ENCODE measurements at regions not wholly inside any gene's neighbourhood (a gene's known extent, or its start where the extent isn't known, plus 50 kb on each side); places are given as distances from the start of the nearest gene placed in this dataset.
"Not testable (repeated sequence)": the region's sequence is repeated elsewhere in the genome, so short reads cannot be mapped to it uniquely, and the experiment has no call there.

GRCh38 chr7:113267885-113268284 is 149.5 kb upstream of the SMIM30 start:
- Histone ChIP-seq H3K27me3 (no peaks in the 10 kb centered on the region), H3K4me3 (no peak overlapping the region), H3K36me3 (no peaks in the 10 kb centered on the region), H3K9me3 (peaks cover 23 to 24% of the 10 kb centered on the region in 2 donors), H3K4me1 (no peaks in the 10 kb centered on the region), H3K27ac (no peak overlapping the region)
- TF ChIP-seq POLR2AphosphoS5 (IDR thresholded peaks at IDR 0.05) (no peak), POLR2A (IDR thresholded peaks at IDR 0.05) (no peak), CTCF (IDR thresholded peaks at IDR 0.05) (no peak)
- intact Hi-C loops (cut with DNase I; ENCODE audit: low total_unique reads) = no loop called here
- no peak for DNase-seq (ENCODE audit: low spot score in 2 of 2)

GRCh38 chr7:113267271-113267670 is 148.9 kb upstream of the SMIM30 start:
- DNase-seq (ENCODE audit: low spot score in 2 of 2) = no peak
- intact Hi-C loops (cut with DNase I; ENCODE audit: low total_unique reads) = no loop called here
- Histone ChIP-seq H3K9me3 (peaks cover 23 to 24% of the 10 kb centered on the region in 2 donors), H3K27ac (no peak overlapping the region), H3K4me1 (no peaks in the 10 kb centered on the region), H3K36me3 (no peaks in the 10 kb centered on the region), H3K27me3 (no peaks in the 10 kb centered on the region), H3K4me3 (no peak overlapping the region)
- TF ChIP-seq POLR2A (IDR thresholded peaks at IDR 0.05) (no peak), POLR2AphosphoS5 (IDR thresholded peaks at IDR 0.05) (no peak), CTCF (IDR thresholded peaks at IDR 0.05) (no peak)

- Histone ChIP-seq H3K27ac (no peak overlapping the region), H3K9me3 (peaks cover 4 to 8% of the 10 kb centered on the region in 2 donors), H3K4me1 (no peaks in the 10 kb centered on the region), H3K36me3 (no peaks in the 10 kb centered on the region), H3K27me3 (no peaks in the 10 kb centered on the region), H3K4me3 (no peak overlapping the region)
- TF ChIP-seq CTCF (IDR thresholded peaks at IDR 0.05) (no peak), POLR2A (IDR thresholded peaks at IDR 0.05) (no peak), POLR2AphosphoS5 (IDR thresholded peaks at IDR 0.05) (no peak)
- intact Hi-C loops (cut with DNase I; ENCODE audit: low total_unique reads) = no loop called here
- no peak for DNase-seq (ENCODE audit: low spot score in 2 of 2)
Observed at GRCh38 chr7:113263749-113264148, 145.4 kb upstream of the SMIM30 start.

- H3K36me3 ChIP-seq; H3K27me3 ChIP-seq; H3K27ac ChIP-seq; H3K4me3 ChIP-seq; DNase-seq (ENCODE audit: low spot score in 2 of 2); H3K4me1 ChIP-seq; intact Hi-C loops (cut with DNase I; ENCODE audit: low total_unique reads); H3K9me3 ChIP-seq: not testable (repeated sequence)
Observed at GRCh38 chr7:113263215-113263742, 144.9 kb upstream of the SMIM30 start.

- Histone ChIP-seq H3K4me3 (no peak overlapping the region), H3K27ac (no peak overlapping the region), H3K4me1 (no peaks in the 10 kb centered on the region), H3K9me3 (no peaks in the 10 kb centered on the region), H3K36me3 (no peaks in the 10 kb centered on the region), H3K27me3 (no peaks in the 10 kb centered on the region)
- intact Hi-C loops (cut with DNase I; ENCODE audit: low total_unique reads) = no loop called here
- TF ChIP-seq CTCF (IDR thresholded peaks at IDR 0.05) (no peak), POLR2A (IDR thresholded peaks at IDR 0.05) (no peak), POLR2AphosphoS5 (IDR thresholded peaks at IDR 0.05) (no peak)
- DNase-seq (ENCODE audit: low spot score in 2 of 2) = no peak
Observed at GRCh38 chr7:113256883-113257531, 138.7 kb upstream of the SMIM30 start.

All from breast epithelium (tissue), 4 donors.